HepG2 (cell line): ENCODE measurements at regions not wholly inside any gene's neighbourhood (a gene's known extent, or its start where the extent isn't known, plus 50 kb on each side); places are given as distances from the start of the nearest gene placed in this dataset.

Experiments used
- ATAC-seq: fragments of 200-7000 bp; cut with Tn5 transposase; 3 replicates; pipeline ENCODE4 v1.9.1; 2020; ENCODE audit warnings: mild to moderate bottlenecking, moderate library complexity
- BruUV-seq: library from RNA; stranded (reverse); fragments of 400-500 nt; replicated peaks from 2 replicates; lab custom pipeline; 2021; lab: Mats Ljungman, UMichigan
- CTCF ChIA-PET: fragments of 300-600 bp; formaldehyde crosslinking; extraction: SDS; loops from one replicate; lab custom pipeline; 2021; ENCODE audit warnings: low total read pairs, inconsistent platforms, low intra/inter-chr PET ratio; lab: Yijun Ruan, JAX
- POLR2A ChIA-PET: fragments of 350-600 bp; sonication (Branson Sonifier 250); formaldehyde crosslinking; loops from one replicate; lab custom pipeline; 2020; ENCODE audit warnings: antibody characterized with exemption, inconsistent platforms; lab: Yijun Ruan, JAX
- DNase-seq: peaks from one replicate; pipeline ENCODE4 v3.0.0-alpha.2; 2015; ENCODE audit warnings: low spot score
- FAIRE-seq: peaks from 3 replicates; lab custom pipeline; 2011; peaks lifted over from hg19 to GRCh38; lab: Jason Lieb, UNC
- H2AFZ ChIP-seq: one replicate; pipeline ENCODE4 v1.6.1; 2011; ENCODE audit warnings: low read length, inconsistent platforms
- H3K27ac ChIP-seq: fragments of 300-600 bp; 3 replicates; pipeline ENCODE4 v1.8.0; 2011; ENCODE audit warnings: mixed run types, mild to moderate bottlenecking, mixed read lengths, low read length, inconsistent platforms; ENCODE audit not compliant: insufficient read depth; ENCODE audit errors: extremely low read length
- H3K27me3 ChIP-seq, 2 experiments: fragments of 200-600 bp in 1 of 2; 2 replicates in 1 of 2; 3 replicates in 1 of 2; pipeline versions ENCODE4 v1.6.0 to v1.8.0; 2011; ENCODE audit warnings: low read length in 2 of 2, mild to moderate bottlenecking in 2 of 2, moderate library complexity in 2 of 2, inconsistent platforms in 1 of 2; ENCODE audit not compliant: insufficient read depth in 2 of 2, control insufficient read depth in 1 of 2
- H3K36me3 ChIP-seq, 2 experiments: fragments of 200-600 bp in 1 of 2; replicated peaks in 1 of 2; 2 replicates in 1 of 2; 3 replicates in 1 of 2; pipeline versions ENCODE4 v1.5.1 to v1.8.0; 2011; ENCODE audit warnings: low read length in 2 of 2, inconsistent platforms in 1 of 2; ENCODE audit not compliant: insufficient read depth in 2 of 2, control insufficient read depth in 1 of 2
- H3K4me1 ChIP-seq: 2 replicates; pipeline ENCODE4 v1.5.1; 2012; ENCODE audit warnings: low read length, inconsistent platforms; ENCODE audit not compliant: insufficient read depth
- H3K4me2 ChIP-seq: 2 replicates; pipeline ENCODE4 v1.6.0; 2011; ENCODE audit warnings: low read depth, low read length, inconsistent platforms
- H3K4me3 ChIP-seq, 3 experiments: fragments of 200-600 bp in 1 of 3; sonication (generic), shearing (Covaris generic) in 1 of 3; replicated peaks in 1 of 3; 2 replicates each; pipeline ENCODE4 v1.5.1; 2011 to 2016; ENCODE audit warnings: low read length in 3 of 3, inconsistent platforms in 2 of 3, low read depth in 2 of 3, mild to moderate bottlenecking in 2 of 3, control low read depth in 1 of 3, mixed read lengths in 1 of 3; ENCODE audit not compliant: insufficient read depth in 1 of 3
- H3K79me2 ChIP-seq: one replicate; pipeline ENCODE4 v1.6.1; 2011; ENCODE audit warnings: low read length, inconsistent platforms; ENCODE audit not compliant: insufficient read depth
- H3K9ac ChIP-seq: 2 replicates; pipeline ENCODE4 v1.6.0; 2011; ENCODE audit warnings: mild to moderate bottlenecking, low read depth, low read length, inconsistent platforms; ENCODE audit not compliant: insufficient read depth
- H3K9me3 ChIP-seq: 2 replicates; pipeline ENCODE4 v1.5.1; 2012; ENCODE audit warnings: mild to moderate bottlenecking, low read length
- H4K20me1 ChIP-seq: 2 replicates; pipeline ENCODE4 v1.6.0; 2011; ENCODE audit warnings: inconsistent platforms, mild to moderate bottlenecking, low read length, moderate library complexity; ENCODE audit not compliant: insufficient read depth
- CC2D1A ChIP-seq: sonication (generic); formaldehyde crosslinking; IDR thresholded peaks from 2 replicates; pipeline ENCODE4 v1.8.1; 2023; ENCODE audit warnings: mild to moderate bottlenecking, missing genetic modification reagents
- FOXC1 ChIP-seq: sonication (generic); formaldehyde crosslinking; IDR thresholded peaks from 2 replicates; pipeline ENCODE4 v1.8.0; 2022; ENCODE audit warnings: mild to moderate bottlenecking, missing genetic modification reagents, borderline replicate concordance
- HDAC2 ChIP-seq: sonication (generic); formaldehyde crosslinking; IDR thresholded peaks from 2 replicates; pipeline ENCODE4 v1.4.0; 2020; ENCODE audit warnings: missing genetic modification reagents
- IRX3 ChIP-seq: sonication (generic); formaldehyde crosslinking; IDR thresholded peaks from 2 replicates; pipeline ENCODE4 v1.8.1; 2023; ENCODE audit warnings: mild to moderate bottlenecking, low read depth, missing genetic modification reagents, borderline replicate concordance
- MTF2 ChIP-seq: sonication (generic); formaldehyde crosslinking; IDR thresholded peaks from 2 replicates; pipeline ENCODE4 v1.5.0; 2020; ENCODE audit warnings: missing genetic modification reagents, borderline replicate concordance
- POLR2AphosphoS5 ChIP-seq: IDR thresholded peaks from 2 replicates; pipeline ENCODE4 v1.6.1; 2012; ENCODE audit warnings: low read depth, low read length
- ZBTB10 ChIP-seq: sonication (generic); formaldehyde crosslinking; IDR thresholded peaks from 2 replicates; pipeline ENCODE4 v1.4.0; 2020; ENCODE audit warnings: missing genetic modification reagents, borderline replicate concordance
- ZBTB25 ChIP-seq: IDR thresholded peaks from 2 replicates; pipeline ENCODE4 v1.6.1; 2018; ENCODE audit warnings: missing genetic modification reagents
- ZNF138 ChIP-seq: sonication (generic); formaldehyde crosslinking; IDR thresholded peaks from 2 replicates; pipeline ENCODE4 v1.5.0; 2020; ENCODE audit warnings: mild to moderate bottlenecking, low read depth, missing genetic modification reagents
- ZNF264 ChIP-seq: sonication (generic); formaldehyde crosslinking; IDR thresholded peaks from 2 replicates; pipeline ENCODE4 v1.4.0; 2020; ENCODE audit warnings: missing genetic modification reagents
- ZSCAN9 ChIP-seq: IDR thresholded peaks from 2 replicates; pipeline ENCODE4 v1.6.1; 2016; ENCODE audit warnings: borderline replicate concordance
- WGBS: methylation state at CpG from one replicate; pipeline ENCODE4 v1.1.6; 2017; ENCODE audit warnings: low lambda C conversion rate; 5-methylcytosine and 5-hydroxymethylcytosine counted together
- in situ Hi-C: cut with HindIII; loops from 2 replicates; pipeline ENCODE4 v1.10.0; 2017; ENCODE audit warnings: low pct_unique_long_range_greater_than_20kb; ENCODE audit not compliant: extremely low pct_ligation_motif_present
- intact Hi-C: fragments of 100-400 bp; cut with micrococcal nuclease; formaldehyde crosslinking; loops from one replicate; pipeline ENCODE4 v1.10.0; 2022; ENCODE audit not compliant: unreplicated experiment
- TF ChIP-seq, protein P1 (sequence below): sonication (generic); formaldehyde crosslinking; IDR thresholded peaks from 2 replicates; pipeline ENCODE4 v1.9.0; 2022; ENCODE audit warnings: low read depth, missing genetic modification reagents
- TF ChIP-seq, protein P2 (sequence below): sonication (generic); formaldehyde crosslinking; IDR thresholded peaks from 2 replicates; pipeline ENCODE4 v1.4.0; 2020; ENCODE audit warnings: missing genetic modification reagents, borderline replicate concordance

DNA sequence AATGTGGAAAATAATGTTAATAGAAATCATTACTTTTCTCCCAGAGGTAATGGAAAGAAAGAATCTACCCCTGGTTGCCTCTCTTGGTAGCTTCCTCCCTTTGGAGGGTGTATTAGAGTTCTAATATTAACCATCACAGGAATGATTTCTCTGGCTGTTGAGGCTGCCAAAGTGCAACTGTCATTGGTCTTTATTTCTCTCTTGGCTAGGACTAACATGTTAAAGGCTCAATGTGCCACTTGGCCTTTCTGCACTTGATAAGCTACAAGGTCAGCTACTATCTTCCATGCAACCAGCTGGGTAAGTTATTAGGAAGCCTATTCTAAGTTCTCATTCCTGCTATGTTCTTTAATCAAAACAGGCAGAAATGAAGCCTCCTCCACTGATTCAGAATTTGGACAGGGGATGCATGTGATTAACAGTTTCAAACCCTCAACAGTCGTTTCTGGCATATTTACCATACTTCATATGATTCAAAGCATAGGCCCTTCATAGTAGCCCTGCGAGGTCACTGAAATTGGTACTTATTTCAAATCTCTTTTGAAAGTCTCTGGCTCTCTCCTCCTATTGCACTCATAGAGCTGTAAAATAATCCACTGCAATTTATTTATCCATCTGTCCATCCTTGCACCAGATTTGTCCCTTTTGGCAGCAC lies 645.0 kb downstream of the SORCS1 start (continued):
- TF ChIP-seq, protein P1, sequence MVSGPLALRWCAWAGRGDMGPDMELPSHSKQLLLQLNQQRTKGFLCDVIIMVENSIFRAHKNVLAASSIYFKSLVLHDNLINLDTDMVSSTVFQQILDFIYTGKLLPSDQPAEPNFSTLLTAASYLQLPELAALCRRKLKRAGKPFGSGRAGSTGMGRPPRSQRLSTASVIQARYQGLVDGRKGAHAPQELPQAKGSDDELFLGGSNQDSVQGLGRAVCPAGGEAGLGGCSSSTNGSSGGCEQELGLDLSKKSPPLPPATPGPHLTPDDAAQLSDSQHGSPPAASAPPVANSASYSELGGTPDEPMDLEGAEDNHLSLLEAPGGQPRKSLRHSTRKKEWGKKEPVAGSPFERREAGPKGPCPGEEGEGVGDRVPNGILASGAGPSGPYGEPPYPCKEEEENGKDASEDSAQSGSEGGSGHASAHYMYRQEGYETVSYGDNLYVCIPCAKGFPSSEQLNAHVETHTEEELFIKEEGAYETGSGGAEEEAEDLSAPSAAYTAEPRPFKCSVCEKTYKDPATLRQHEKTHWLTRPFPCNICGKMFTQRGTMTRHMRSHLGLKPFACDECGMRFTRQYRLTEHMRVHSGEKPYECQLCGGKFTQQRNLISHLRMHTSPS (CRISPR knock-in tag), result no peak

GRCh38 chr10:106515206-106515790 lies 649.2 kb downstream of the SORCS1 start:
- Histone ChIP-seq H3K9ac (no peak overlapping the region), H3K79me2 (no peaks in the 10 kb centered on the region), H3K27me3 (no peaks in the 10 kb centered on the region), H2AFZ (no peak overlapping the region), H3K4me3 (no peak overlapping the region), H3K4me1 (no peaks in the 10 kb centered on the region), H3K9me3 (peaks cover 70% of the 10 kb centered on the region), H3K36me3 (no peaks in the 10 kb centered on the region), H3K4me2 (no peak overlapping the region), H4K20me1 (no peaks in the 10 kb centered on the region), H3K27ac (no peak overlapping the region)
- ChIA-PET POLR2A (no interaction called here), CTCF (no interaction called here)
- in situ Hi-C loops, result no loop called here
- FAIRE-seq (no peak), DNase-seq (no peak), ATAC-seq (no peak)
- intact Hi-C loops, result no loop called here
- WGBS, result 6% methylated on average over 6 of the region's 6 CpGs
- BruUV-seq, result no TSS peak
- TF ChIP-seq HDAC2 (CRISPR knock-in tag) (no peak), ZNF264 (CRISPR knock-in tag) (no peak), IRX3 (CRISPR knock-in tag) (no peak), ZSCAN9 (CRISPR knock-in tag) (no peak), CC2D1A (no peak), POLR2AphosphoS5 (no peak), MTF2 (CRISPR knock-in tag) (no peak), FOXC1 (CRISPR knock-in tag) (no peak), ZBTB25 (CRISPR knock-in tag) (no peak), ZNF138 (CRISPR knock-in tag) (no peak), ZBTB10 (no peak)
- TF ChIP-seq, protein P2, sequence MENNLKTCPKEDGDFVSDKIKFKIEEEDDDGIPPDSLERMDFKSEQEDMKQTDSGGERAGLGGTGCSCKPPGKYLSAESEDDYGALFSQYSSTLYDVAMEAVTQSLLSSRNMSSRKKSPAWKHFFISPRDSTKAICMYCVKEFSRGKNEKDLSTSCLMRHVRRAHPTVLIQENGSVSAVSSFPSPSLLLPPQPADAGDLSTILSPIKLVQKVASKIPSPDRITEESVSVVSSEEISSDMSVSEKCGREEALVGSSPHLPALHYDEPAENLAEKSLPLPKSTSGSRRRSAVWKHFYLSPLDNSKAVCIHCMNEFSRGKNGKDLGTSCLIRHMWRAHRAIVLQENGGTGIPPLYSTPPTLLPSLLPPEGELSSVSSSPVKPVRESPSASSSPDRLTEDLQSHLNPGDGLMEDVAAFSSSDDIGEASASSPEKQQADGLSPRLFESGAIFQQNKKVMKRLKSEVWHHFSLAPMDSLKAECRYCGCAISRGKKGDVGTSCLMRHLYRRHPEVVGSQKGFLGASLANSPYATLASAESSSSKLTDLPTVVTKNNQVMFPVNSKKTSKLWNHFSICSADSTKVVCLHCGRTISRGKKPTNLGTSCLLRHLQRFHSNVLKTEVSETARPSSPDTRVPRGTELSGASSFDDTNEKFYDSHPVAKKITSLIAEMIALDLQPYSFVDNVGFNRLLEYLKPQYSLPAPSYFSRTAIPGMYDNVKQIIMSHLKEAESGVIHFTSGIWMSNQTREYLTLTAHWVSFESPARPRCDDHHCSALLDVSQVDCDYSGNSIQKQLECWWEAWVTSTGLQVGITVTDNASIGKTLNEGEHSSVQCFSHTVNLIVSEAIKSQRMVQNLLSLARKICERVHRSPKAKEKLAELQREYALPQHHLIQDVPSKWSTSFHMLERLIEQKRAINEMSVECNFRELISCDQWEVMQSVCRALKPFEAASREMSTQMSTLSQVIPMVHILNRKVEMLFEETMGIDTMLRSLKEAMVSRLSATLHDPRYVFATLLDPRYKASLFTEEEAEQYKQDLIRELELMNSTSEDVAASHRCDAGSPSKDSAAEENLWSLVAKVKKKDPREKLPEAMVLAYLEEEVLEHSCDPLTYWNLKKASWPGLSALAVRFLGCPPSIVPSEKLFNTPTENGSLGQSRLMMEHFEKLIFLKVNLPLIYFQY, result no peak
